ENCODE measurements at regions not wholly inside any gene's neighbourhood (a gene's known extent, or its start where the extent isn't known, plus 50 kb on each side); places are given as distances from the start of the nearest gene placed in this dataset.

DNA sequence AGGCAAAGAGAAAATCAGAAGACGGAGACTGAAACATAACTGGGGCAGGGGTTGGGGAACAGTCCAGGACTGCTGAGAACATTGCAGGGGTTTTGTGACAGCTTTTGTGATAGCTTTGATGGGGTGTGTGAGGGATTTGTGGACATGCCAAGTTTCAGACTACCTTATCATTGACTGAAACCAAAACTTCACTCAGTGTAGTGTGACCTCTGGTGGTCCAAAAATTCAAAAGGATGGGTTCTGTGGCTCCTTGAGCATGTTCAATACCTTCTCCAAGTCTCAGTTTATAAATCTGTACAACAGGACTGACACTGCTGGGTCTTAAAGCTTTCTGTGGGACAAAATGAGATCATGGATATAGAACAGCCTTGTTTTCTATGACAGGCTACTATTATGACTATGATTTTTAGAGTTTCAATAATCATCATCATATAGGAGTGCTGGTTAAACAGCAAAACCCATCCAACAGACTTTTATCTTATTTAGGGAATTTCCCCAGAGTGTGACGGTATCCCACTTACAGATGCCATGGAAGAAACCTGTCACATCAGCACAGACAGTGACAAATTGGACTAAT, 259.2 kb upstream of the SLC14A2 start:
- Histone ChIP-seq H3K36me3 (replicated peaks in 1 of 2; ENCODE audit: control insufficient read depth in 2 of 2, insufficient read depth in 2 of 2, low read length in 2 of 2) (no peaks in the 10 kb centered on the region), H3K23ac (ENCODE audit: low read depth, low read length, poor library complexity) (no peak overlapping the region), H2BK15ac (ENCODE audit: low read length) (no peak overlapping the region), H3K27me3 (ENCODE audit: control insufficient read depth in 3 of 3, insufficient read depth in 3 of 3, low read depth in 1 of 3, low read length in 3 of 3) (peaks cover 0 to 3% (median 0%) of the 10 kb centered on the region in 3 experiments), H3K27ac (replicated peaks; ENCODE audit: low read length) (no peak overlapping the region), H2BK12ac (ENCODE audit: low read length) (no peak overlapping the region), H4K91ac (ENCODE audit: low read depth, low read length, poor library complexity) (no peak overlapping the region), H3K18ac (ENCODE audit: low read length) (no peak overlapping the region), H3K4ac (ENCODE audit: low read length) (no peak overlapping the region), H3K79me1 (ENCODE audit: low read depth, low read length) (no peaks in the 10 kb centered on the region), H3K4me3 (ENCODE audit: low read length in 2 of 2) (no peak overlapping the region), H2AK5ac (ENCODE audit: low read depth, low read length) (no peak overlapping the region), H3K9ac (ENCODE audit: low read depth, low read length, poor library complexity) (no peak overlapping the region), H3K9me3 (replicated peaks in 1 of 2; ENCODE audit: control insufficient read depth in 2 of 2, insufficient read depth in 1 of 2, low read depth in 1 of 2, low read length in 2 of 2) (no peaks in the 10 kb centered on the region), H2BK120ac (ENCODE audit: low read depth, low read length) (no peak overlapping the region), H3K4me2 (ENCODE audit: insufficient read depth, low read length, poor library complexity, severe bottlenecking) (no peak overlapping the region), H2BK5ac (ENCODE audit: low read length) (no peak overlapping the region), H2AFZ (ENCODE audit: low read length) (no peak overlapping the region), H3K4me1 (ENCODE audit: control insufficient read depth in 2 of 2, insufficient read depth in 1 of 2, low read depth in 1 of 2, low read length in 2 of 2) (peaks cover 0 to 2% of the 10 kb centered on the region in 2 donors), H3K14ac (ENCODE audit: low read length) (no peak overlapping the region), H4K8ac (ENCODE audit: low read depth, low read length) (no peak overlapping the region)
- no peak for DNase-seq (ENCODE audit: low spot score)
- no CpG with 5 or more reads among the region's 2 CpGs for WGBS, 2 donors (ENCODE audit: extremely low coverage in 2 of 2, insufficient read length in 2 of 2, insufficient replicate concordance in 1 of 2)

DNA sequence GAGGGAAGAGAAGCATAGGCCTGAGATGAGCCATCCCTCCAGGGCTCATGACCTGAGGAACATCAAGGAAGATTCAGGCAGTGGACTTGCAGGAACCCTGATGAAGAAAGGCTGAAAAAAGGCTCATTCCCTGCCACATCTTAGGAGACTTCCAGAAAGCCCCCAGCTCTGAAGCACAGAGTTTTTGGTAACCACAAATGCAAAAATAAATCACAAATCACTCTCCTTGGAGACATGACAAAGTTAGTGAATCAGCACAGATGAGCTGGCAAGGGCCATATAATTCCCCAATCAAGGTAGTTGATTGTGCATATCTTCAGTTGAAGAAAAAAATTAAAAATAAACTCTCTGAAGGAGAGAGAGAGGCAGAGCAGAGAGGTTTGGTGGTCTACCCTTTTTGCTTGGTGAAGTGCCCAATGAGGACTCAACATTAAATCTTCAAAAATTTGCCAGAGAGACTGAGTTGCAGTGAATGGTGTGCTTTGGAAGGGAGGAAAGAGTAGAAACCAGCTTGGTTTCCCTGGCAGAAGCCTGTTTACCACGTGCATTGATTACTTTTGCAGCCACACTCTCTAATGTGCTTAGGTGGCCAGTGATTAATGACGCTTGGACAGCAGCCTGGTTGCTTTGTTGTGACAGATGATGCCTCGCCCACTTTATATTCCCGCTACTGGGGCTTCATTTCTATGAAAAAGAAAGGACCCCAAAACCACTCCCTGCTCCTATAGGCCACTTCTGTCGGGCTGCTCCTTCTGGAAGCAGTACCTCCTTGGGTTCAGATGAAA, 257.4 kb upstream of the SLC14A2 start:
- H3K18ac ChIP-seq (ENCODE audit: low read length), result no peak overlapping the region

DNA sequence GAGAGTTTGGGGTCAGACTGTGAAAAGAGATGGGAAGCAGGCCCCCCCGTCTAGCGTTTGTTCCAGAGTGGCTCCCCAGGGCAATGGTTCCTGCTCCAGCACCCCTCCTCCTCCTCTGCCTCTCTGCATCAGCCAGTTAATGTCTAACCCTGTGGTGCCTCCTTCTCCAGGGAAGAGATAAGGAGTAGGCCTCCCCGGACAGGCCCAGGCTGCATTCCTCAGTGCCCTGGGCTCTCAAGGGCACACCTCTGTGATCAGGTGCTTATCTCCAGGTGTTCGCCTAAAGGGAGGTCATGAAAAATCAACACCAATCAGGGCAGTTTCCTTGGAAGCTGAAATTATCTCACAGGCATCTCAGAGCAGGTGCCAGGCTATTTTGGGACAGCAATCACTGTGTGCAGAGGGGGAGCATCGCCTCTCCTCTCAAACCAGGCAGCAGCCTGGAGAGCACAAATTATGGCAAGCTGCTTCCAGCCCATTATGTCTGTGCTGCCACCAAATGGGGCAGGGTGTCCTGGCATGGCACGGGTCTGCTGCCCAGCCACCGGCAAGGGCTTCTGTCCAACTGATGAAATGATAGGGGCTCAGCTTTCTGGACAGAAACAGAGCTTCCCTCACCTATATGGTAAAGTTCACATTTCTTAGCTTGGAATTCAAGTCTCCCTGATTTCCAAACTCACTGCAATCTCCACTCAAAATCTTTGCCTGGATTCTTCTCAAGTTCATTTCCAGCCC, 255.8 kb upstream of the SLC14A2 start:
- WGBS, 2 donors (ENCODE audit: extremely low coverage in 2 of 2, insufficient read length in 2 of 2, insufficient replicate concordance in 1 of 2), result no CpG with 5 or more reads among the region's 7 CpGs

More for the DNA sequence above, 257.4 kb upstream of the SLC14A2 start:
- no peak overlapping the region for H4K91ac ChIP-seq (ENCODE audit: low read depth, low read length, poor library complexity)
- H3K4ac ChIP-seq (ENCODE audit: low read length), result no peak overlapping the region
- no peak overlapping the region for H4K8ac ChIP-seq (ENCODE audit: low read depth, low read length)
- H3K9ac ChIP-seq (ENCODE audit: low read depth, low read length, poor library complexity), result no peak overlapping the region
- H2BK5ac ChIP-seq (ENCODE audit: low read length), result no peak overlapping the region
- no peak overlapping the region for H2AFZ ChIP-seq (ENCODE audit: low read length)
- no peak overlapping the region for H2BK15ac ChIP-seq (ENCODE audit: low read length)
- no peaks in the 10 kb centered on the region for H3K9me3 ChIP-seq (replicated peaks in 1 of 2; ENCODE audit: control insufficient read depth in 2 of 2, insufficient read depth in 1 of 2, low read depth in 1 of 2, low read length in 2 of 2)
- no peak overlapping the region for H2BK12ac ChIP-seq (ENCODE audit: low read length)
- no peak overlapping the region for H3K4me3 ChIP-seq (ENCODE audit: low read length in 2 of 2)
- H3K23ac ChIP-seq (ENCODE audit: low read depth, low read length, poor library complexity), result no peak overlapping the region
- H3K79me1 ChIP-seq (ENCODE audit: low read depth, low read length), result no peaks in the 10 kb centered on the region
- no peaks in the 10 kb centered on the region for H3K27me3 ChIP-seq (ENCODE audit: control insufficient read depth in 3 of 3, insufficient read depth in 3 of 3, low read depth in 1 of 3, low read length in 3 of 3)
- no CpG with 5 or more reads among the region's 5 CpGs for WGBS, 2 donors (ENCODE audit: extremely low coverage in 2 of 2, insufficient read length in 2 of 2, insufficient replicate concordance in 1 of 2)
- H3K27ac ChIP-seq (replicated peaks; ENCODE audit: low read length), result no peak overlapping the region
- H3K4me1 ChIP-seq (ENCODE audit: control insufficient read depth in 2 of 2, insufficient read depth in 1 of 2, low read depth in 1 of 2, low read length in 2 of 2), result peaks cover 0 to 4% of the 10 kb centered on the region in 2 donors
- no peak overlapping the region for H2BK120ac ChIP-seq (ENCODE audit: low read depth, low read length)
- H2AK5ac ChIP-seq (ENCODE audit: low read depth, low read length), result no peak overlapping the region
- no peaks in the 10 kb centered on the region for H3K36me3 ChIP-seq (replicated peaks in 1 of 2; ENCODE audit: control insufficient read depth in 2 of 2, insufficient read depth in 2 of 2, low read length in 2 of 2)
- no peak overlapping the region for H3K14ac ChIP-seq (ENCODE audit: low read length)
- no peak for DNase-seq (ENCODE audit: low spot score)
- no peak overlapping the region for H3K4me2 ChIP-seq (ENCODE audit: insufficient read depth, low read length, poor library complexity, severe bottlenecking)

More for the DNA sequence above, 255.8 kb upstream of the SLC14A2 start:
- H3K9ac ChIP-seq (ENCODE audit: low read depth, low read length, poor library complexity), result no peak overlapping the region
- no peaks in the 10 kb centered on the region for H3K79me1 ChIP-seq (ENCODE audit: low read depth, low read length)
- H2AK5ac ChIP-seq (ENCODE audit: low read depth, low read length), result no peak overlapping the region
- no peak overlapping the region for H3K4ac ChIP-seq (ENCODE audit: low read length)
- no peak overlapping the region for H2BK15ac ChIP-seq (ENCODE audit: low read length)
- H3K36me3 ChIP-seq (replicated peaks in 1 of 2; ENCODE audit: control insufficient read depth in 2 of 2, insufficient read depth in 2 of 2, low read length in 2 of 2), result no peaks in the 10 kb centered on the region
- DNase-seq (ENCODE audit: low spot score), result no peak
- H3K4me1 ChIP-seq (ENCODE audit: control insufficient read depth in 2 of 2, insufficient read depth in 1 of 2, low read depth in 1 of 2, low read length in 2 of 2), result peaks cover 0 to 7% of the 10 kb centered on the region in 2 donors
- H3K4me3 ChIP-seq (ENCODE audit: low read length in 2 of 2), result no peak overlapping the region
- no peak overlapping the region for H4K91ac ChIP-seq (ENCODE audit: low read depth, low read length, poor library complexity)
- H3K27me3 ChIP-seq (ENCODE audit: control insufficient read depth in 3 of 3, insufficient read depth in 3 of 3, low read depth in 1 of 3, low read length in 3 of 3), result no peaks in the 10 kb centered on the region
- no peak overlapping the region for H2AFZ ChIP-seq (ENCODE audit: low read length)
- H3K9me3 ChIP-seq (replicated peaks in 1 of 2; ENCODE audit: control insufficient read depth in 2 of 2, insufficient read depth in 1 of 2, low read depth in 1 of 2, low read length in 2 of 2), result no peaks in the 10 kb centered on the region
- H3K4me2 ChIP-seq (ENCODE audit: insufficient read depth, low read length, poor library complexity, severe bottlenecking), result no peak overlapping the region
- no peak overlapping the region for H2BK120ac ChIP-seq (ENCODE audit: low read depth, low read length)
- no peak overlapping the region for H3K27ac ChIP-seq (replicated peaks; ENCODE audit: low read length)
- no peak overlapping the region for H3K23ac ChIP-seq (ENCODE audit: low read depth, low read length, poor library complexity)
- H2BK5ac ChIP-seq (ENCODE audit: low read length), result no peak overlapping the region
- H3K14ac ChIP-seq (ENCODE audit: low read length), result no peak overlapping the region
- no peak overlapping the region for H4K8ac ChIP-seq (ENCODE audit: low read depth, low read length)
- no peak overlapping the region for H3K18ac ChIP-seq (ENCODE audit: low read length)
- no peak overlapping the region for H2BK12ac ChIP-seq (ENCODE audit: low read length)
